HG03139 (cell line): ENCODE measurements at regions not wholly inside any gene's neighbourhood (a gene's known extent, or its start where the extent isn't known, plus 50 kb on each side); places are given as distances from the start of the nearest gene placed in this dataset.
"Not testable (repeated sequence)": the region's sequence is repeated elsewhere in the genome, so short reads cannot be mapped to it uniquely, and the experiment has no call there.

ENCODE experiments used
- ATAC-seq: cut with Tn5 transposase; IDR thresholded peaks from one replicate; pipeline ENCODE4 v1.9.1; 2021; ENCODE audit not compliant: unreplicated experiment

- no peak for ATAC-seq
These were observed 164.3 kb upstream of the PABPC3 start for GRCh38 chr13:24931450-24932251.

- ATAC-seq, result not testable (repeated sequence)
These were observed 162.6 kb upstream of the PABPC3 start for GRCh38 chr13:24933106-24934023.

- not testable (repeated sequence) for ATAC-seq
These were observed 161.9 kb upstream of the PABPC3 start for GRCh38 chr13:24934024-24934385.

- no peak for ATAC-seq
These were observed 157.0 kb upstream of the PABPC3 start for GRCh38 chr13:24938966-24939365.

- ATAC-seq, result not testable (repeated sequence)
These were observed 154.8 kb upstream of the PABPC3 start for GRCh38 chr13:24941023-24941713.

- no peak for ATAC-seq
These were observed 152.8 kb upstream of the PABPC3 start for GRCh38 chr13:24943136-24943535.

GRCh38 chr13:24944073-24944472, 151.9 kb upstream of the PABPC3 start:
- ATAC-seq, result not testable (repeated sequence)

- not testable (repeated sequence) for ATAC-seq
These were observed 147.0 kb upstream of the PABPC3 start for GRCh38 chr13:24948977-24949376.

- ATAC-seq, result not testable (repeated sequence)
These were observed 145.3 kb upstream of the PABPC3 start for GRCh38 chr13:24950611-24951010.

- not testable (repeated sequence) for ATAC-seq
These were observed 128.0 kb upstream of the PABPC3 start for GRCh38 chr13:24967970-24968369.

- ATAC-seq, result not testable (repeated sequence)
These were observed 127.5 kb upstream of the PABPC3 start for GRCh38 chr13:24968416-24968815.

GRCh38 chr13:24973102-24973501, 122.8 kb upstream of the PABPC3 start:
- ATAC-seq, result not testable (repeated sequence)

GRCh38 chr13:24981181-24981803, 114.6 kb upstream of the PABPC3 start:
- ATAC-seq, result not testable (repeated sequence)

GRCh38 chr13:24982333-24982999, 113.5 kb upstream of the PABPC3 start:
- ATAC-seq, result no peak

GRCh38 chr13:24983094-24983493, 112.8 kb upstream of the PABPC3 start:
- no peak for ATAC-seq

- ATAC-seq, result no peak
These were observed 111.8 kb upstream of the PABPC3 start for GRCh38 chr13:24984134-24984533.

GRCh38 chr13:24985107-24985506, 110.8 kb upstream of the PABPC3 start:
- no peak for ATAC-seq

GRCh38 chr13:24985896-24986295, 110.0 kb upstream of the PABPC3 start:
- ATAC-seq, result no peak

GRCh38 chr13:24986826-24987225, 109.1 kb upstream of the PABPC3 start:
- no peak for ATAC-seq

- not testable (repeated sequence) for ATAC-seq
These were observed 106.0 kb upstream of the PABPC3 start for GRCh38 chr13:24989959-24990358.
